SW480 (cell line): ENCODE measurements at regions not wholly inside any gene's neighbourhood (a gene's known extent, or its start where the extent isn't known, plus 50 kb on each side); places are given as distances from the start of the nearest gene placed in this dataset.
"Not testable (repeated sequence)": the region's sequence is repeated elsewhere in the genome, so short reads cannot be mapped to it uniquely, and the experiment has no call there.

Experiments used
- DNase-seq: peaks from one replicate; pipeline ENCODE4 v3.0.0-alpha.2; 2016; ENCODE audit warnings: low spot score

DNA sequence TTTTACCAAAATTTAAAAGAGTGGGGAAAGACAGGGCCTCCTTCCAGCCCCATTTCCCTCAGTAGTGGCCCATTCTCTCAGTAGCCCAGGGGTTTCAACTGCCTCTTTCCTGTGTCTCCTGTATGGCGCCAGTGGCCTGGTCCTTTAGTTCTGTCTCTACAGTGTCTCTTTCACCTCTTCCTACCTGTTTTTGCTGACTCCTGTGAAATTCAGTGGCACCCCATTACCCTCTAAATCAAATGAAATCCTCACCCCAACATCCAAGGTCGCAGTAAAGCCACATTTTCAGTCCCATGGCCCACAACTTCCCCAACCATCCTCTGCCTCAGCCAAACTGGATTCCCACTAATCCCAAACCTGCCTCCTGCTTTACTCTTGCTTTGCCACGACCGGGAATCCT, 200.7 kb downstream of the IPMK start:
- DNase-seq, result no peak

DNA sequence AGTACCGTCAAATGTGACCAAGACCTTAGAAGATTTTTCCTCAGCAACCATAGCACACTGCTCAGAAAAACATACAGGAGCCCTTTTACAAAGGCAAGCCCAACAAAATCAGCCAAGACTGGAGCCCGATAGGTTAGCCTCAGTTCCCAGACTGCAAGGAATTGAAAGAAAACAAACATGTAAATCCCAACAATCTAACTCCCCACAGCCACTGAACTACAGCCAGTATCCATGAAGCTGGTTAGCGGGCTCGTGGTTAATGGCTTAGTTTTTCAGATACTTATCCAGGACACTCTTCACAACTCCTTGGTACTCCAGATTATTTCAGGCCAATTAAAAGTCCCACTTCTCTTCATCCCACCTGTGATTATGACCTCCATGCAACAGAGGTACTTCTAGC, 201.6 kb downstream of the IPMK start:
- DNase-seq, result no peak

DNA sequence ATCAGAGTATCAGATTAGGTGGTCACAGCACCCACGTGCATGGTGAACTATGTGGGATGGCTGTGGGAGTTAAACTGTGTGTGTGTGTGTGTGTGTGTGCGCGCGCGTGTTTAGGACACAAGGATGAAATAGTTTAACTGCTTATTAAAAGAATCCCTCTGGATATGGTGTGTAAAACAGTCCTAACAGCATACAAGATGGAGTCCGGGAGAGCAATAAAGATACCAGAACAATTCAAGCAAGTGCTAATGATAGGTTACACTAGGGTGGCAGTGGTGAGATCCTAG, 202.2 kb downstream of the IPMK start:
- no peak for DNase-seq

DNA sequence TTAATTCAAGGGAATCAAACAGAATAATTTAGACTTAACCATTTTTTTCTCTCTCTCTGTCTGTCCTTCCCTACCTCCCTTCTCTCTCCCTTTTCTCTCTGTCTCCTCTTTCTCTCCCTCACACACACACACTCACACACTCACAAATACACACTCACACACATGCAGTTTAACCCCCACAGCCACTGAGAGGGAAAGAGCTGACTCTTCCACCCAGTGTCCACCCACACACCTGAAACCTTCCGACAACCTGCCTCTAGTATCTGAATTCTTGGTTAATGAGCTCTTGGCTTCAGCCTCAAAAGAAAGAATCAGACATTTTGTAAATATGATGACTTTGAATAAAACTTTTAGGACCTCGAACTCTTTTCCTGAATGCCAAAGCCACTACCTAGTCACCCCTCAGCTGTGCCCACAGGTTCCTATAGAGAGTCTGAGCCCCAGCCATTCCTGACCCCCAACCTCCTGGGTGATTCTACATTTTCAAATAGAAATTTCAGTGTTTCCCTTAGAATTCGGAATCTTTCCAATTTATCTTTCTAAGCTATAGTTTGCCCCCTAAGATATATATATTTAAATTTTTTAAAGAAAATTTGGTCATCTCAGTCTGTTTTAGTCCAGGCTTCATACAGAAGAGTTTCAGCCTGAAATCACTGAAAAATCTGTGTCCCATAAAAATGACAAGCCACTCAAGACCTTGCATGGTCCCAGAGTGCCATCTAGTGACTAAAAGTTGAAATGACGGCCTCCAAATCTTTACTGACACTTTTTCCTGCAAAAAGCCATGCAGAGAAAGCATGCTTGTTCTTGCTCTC, 202.8 kb downstream of the IPMK start:
- peak; percentile 27 for DNase-seq

DNA sequence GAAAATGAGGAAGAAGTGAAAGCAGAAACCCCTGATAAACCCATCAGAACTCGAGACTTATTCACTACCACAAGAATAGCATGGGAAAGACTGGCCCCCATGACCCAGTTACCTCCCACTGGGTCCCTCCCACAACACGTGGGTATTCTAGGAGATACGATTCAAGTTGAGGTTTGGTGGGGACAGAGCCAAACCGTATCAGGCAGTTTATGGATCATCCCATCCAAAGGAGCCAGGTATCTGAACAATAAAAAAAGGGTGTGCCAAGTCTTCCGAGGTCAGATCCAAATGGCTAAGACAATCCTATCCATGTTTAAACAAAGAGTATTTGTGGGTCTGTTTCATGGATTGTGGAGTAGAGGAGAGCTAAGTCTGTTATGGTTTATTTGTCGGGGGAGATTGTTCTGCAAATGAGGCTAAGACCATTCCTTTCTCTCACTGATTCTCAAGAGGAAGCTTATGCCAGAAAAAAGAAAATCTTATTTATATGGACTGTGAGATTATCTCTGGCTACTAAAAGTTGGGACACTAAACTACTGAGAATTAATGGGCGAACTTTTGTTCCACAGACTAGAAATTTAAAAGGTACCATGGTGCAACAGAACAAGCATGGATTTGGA, 203.7 kb downstream of the IPMK start:
- DNase-seq, result no peak

DNA sequence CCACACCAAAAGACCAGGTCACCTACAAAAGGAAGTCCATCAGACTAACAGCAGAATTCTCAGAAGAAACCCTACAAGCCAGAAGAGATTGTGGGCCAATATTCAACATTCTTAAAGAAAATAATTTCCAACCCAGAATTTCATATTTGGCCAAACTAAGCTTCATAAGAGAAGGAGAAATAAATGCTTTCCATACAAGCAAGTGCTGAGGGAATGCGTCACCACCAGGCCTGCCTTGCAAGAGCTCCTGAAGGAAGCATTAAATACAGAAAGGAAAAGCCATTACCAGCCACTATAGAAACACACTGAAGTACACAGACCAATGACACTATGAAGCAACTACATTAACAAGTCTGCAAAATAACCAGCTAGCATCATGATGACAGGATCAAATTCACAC, 209.0 kb downstream of the IPMK start:
- DNase-seq, result not testable (repeated sequence)

DNA sequence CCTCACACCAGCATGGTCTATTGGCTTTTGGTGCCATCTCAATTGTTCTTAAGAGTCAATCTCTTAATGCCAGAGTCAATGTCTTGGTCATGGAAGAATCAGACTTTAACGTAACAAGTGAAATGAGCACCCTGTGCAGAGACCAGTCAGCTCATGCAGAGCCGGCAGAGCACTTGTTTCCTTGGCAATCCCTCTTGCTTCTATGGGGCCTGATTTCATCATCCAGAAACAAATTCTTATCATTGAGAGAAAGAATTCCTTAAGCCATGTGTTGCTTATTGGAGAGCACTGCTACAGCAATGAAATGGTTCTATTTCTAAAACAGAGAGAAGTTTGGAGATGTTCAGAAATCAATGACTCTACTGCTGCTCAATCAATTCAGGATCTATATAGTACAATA, 212.8 kb downstream of the IPMK start:
- DNase-seq, result no peak

DNA sequence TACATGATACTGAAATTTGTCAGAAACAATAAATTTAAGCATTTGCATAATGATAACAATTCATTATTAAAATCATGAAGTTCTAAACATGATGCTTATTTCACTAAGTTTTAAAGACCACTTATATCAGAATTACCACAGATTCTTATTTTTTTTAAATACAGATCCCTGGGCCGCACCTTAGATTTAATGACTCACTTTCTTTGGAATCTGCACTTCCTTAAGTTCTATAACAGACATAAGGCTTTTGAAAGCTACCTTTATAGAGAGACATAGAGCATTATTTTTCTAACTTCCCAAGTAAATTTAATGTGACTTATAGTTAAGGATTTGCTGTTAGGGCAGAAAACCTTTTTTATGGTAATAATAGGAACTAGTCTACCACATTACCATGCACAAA, 214.9 kb downstream of the IPMK start:
- DNase-seq, result no peak

DNA sequence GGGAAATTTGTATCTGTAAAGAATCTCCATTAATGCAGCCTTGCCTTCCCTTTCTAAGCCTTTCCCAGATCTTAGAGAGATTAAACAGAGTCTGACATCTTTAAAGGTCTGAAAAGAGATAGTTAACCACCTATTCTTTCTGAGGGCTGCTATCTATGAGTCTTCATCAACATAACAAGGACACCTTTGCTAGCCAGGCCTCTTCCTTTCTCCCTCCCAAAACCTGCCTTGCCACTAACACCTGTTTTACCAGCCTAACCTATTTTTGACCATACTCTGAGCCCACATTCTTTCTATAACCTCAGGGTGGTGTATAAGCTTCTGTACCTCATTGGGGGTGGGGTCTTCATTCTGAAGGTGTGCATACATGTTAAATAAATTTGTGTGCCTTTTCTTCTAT, 217.1 kb downstream of the IPMK start:
- DNase-seq, result no peak

DNA sequence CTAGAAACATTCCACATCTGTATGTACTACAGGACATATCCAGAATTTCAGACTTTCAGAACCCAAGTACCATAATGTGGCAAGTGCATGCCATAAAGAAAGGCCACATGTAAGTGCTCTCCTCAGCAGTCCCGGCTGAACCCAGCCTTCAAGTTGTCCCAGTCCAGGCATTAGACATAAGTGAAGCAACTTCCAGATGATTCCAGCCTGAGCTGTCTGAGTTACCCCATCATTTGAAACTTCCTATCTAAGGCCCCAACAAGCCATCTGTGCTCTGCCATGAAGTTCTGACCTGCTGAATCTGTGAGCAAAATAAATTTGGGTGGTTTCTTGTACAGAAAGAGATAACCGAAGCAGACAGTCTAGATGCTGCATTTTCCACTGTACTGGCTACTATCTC, 218.8 kb downstream of the IPMK start:
- DNase-seq, result no peak

DNA sequence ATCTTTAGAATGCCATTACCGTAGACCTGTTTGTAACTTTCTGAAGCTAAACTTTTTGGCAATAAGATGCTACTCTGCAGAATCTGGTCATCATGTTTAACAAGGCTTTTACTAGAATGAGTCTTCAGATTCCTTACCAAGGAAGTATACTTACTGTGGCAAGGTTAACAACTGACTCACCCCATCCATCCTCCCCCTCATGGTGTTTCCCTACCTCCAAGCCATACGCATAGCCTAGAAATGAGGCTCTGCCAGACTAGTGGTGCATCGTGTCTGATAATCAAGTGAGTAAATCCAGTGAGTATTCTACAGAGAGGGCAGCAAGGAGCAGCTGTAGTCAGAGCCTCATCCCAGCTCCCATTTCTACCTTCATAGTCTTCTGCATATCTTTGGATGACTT, 223.6 kb downstream of the IPMK start:
- DNase-seq, result no peak

DNA sequence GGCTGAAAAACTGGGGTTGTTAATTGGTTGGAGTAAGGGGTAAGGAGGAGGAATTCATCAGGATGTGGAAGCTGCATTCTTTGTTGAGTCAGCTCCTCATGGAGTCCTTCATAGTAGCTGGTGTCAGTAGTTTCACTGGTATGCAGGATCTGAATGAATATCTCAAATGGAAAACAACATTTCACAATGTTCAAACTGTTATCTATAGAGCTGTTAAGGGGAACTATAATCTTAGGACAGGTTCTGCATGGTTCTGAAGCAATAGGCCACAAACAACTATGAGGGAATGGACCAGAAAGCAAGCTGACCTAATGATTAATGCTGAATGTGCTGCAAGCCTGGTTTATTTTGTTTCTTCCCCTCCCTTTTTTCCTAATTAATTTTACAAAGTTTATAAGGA, 225.8 kb downstream of the IPMK start:
- DNase-seq, result no peak

DNA sequence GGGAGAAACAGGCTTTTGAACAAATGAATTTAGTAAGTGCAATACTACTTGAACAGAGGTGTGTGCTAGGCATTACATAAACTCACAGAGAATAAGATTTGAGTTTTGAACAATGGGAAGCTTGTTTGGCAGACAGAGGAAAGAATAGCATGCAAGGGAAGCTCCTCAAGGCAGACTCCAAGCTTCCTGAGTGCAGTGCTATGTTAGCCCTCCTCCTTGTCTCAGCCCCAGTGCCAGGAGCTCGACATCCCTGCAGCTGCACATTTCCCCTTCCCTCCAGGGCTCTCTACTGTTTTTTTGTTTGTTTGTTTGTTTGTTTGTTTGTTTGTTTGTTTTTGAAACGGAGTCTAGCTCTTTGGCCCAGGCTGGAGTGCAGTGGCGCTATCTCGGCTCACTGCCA, 237.5 kb downstream of the IPMK start:
- DNase-seq, result no peak

DNA sequence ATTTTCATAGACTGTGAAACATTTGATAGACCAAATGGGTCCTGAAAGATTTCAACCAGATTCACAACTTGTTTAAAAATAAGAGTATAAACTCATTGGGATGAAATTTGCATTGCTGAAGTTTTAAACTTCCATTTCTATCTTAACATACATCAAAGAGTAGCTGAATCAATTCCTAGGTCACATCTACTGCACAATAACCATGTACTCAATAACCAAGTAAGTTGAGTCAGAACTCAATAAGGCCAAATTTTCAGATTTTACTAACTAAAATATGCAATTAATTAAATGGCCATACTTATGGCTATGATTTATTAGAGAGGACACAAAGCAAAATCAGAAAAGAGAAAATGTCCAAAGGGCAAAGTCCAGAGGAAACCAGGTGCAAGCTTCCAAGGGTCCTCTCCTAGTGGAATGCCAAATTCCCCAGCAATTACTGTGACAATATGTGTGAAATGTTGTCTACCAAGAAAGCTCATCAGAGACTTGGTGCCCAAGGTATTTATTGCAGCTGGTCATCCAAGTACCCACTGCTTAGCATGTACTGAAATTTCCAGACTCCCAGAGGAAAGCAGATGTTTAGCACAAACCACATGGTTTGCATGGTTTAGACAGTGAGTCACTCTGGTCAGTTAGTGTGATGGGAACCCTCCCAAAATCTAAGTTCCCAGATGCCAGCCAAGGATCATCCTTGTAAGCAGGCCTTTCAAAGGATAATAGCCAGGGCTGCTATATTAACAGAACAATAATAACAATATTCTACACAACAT, 238.9 kb downstream of the IPMK start:
- DNase-seq, result peak; percentile 17

DNA sequence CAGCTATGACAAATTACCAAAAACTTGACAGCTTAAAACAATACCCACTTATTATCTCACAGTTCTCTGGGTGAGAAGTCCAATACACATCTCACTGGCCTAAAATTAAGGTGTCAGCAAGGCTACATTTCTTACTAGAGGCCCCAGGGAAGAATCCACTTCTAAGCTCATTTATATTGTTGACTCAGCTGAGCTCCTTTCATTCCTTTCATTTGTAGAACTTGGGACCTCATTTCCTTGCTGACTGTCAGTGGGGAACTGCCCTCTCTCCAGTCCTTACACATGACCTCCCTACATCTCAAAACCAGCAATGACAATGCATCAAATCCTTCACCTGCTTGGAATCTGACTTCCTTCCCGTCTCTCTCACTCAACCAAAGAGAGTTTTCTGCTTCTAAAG, 240.3 kb downstream of the IPMK start:
- no peak for DNase-seq

DNA sequence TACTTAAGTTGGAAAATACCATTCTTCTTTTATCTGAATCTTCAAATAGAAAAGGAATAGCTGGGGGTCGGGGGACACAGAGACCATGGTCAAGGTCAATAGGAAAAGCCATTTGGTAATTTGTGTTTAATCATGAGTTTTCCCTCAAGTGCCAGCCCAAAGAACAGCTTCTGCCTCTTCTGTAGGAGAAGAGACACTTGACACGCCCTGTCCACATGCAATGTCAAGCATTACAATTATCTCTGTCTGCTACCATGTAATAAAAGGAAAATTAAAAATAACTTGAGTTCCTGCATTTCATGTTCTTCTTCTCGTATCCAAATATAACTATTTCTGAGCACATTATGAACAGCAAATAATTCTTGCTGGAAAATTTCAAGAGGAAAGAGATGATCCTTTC, 241.7 kb downstream of the IPMK start:
- no peak for DNase-seq

DNA sequence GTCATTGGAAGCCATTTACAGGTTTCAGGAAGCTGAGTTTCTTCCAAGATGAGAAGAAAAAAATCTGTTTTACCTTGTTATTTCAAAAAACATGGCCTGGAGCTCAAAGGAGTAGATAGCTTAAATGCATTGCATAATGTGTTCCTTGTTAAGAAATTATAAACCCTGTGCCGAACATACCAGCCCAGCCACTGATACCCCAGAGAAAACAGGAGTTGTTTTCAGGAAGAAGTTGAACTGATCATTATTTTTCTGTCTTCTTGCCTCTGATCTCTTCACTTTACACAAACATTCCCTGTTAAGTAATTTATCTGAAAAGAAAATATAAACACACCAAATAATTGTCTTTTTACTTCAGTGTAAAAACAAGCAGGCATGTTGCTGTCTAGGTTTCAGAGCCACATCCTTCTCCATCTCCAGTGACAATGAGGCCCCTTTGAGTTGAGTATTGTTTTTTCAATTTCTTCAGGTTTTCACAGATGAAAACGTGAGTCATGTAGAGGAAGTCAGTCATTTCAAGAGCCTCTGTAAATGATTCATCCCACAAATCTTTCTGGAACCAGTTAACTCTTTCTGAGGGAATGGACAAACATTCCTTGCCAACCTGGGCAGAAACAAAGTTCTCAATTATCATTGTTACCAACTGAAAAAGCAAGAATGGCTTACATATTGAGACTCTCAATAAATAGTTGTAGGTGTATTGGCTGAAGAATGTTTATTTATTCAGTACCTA, 244.2 kb downstream of the IPMK start:
- DNase-seq, result peak; percentile 30

DNA sequence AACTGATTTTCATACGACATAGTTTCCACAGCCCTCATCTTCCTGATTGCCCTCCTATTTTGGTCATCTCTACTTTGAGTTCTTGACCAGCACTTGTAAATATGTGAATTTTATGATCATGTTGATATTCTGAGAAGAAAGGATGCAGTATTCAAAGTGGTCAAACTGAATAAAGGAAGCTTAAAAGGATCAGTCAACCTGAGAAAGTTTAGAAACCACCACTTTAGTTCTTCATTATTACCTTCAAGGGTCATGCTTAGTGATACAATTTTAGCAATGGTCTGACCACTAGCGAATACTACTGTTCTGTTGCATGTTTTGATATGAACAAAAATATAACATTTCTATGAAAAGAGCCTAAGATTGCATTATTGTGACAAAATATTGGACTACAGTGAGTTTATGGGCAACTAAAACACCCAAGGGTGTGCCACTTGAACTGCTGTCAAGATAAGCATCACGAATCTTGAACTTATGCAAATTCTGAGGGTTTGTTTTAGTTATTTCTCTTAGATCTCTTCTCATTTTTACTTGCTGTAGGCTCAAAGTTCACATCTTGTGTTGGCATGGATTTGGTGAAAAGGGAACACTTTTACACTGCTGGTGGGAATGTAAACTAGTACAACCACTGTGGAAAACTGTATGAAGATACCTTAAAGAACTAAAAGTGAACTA, 247.7 kb downstream of the IPMK start:
- no peak for DNase-seq

DNA sequence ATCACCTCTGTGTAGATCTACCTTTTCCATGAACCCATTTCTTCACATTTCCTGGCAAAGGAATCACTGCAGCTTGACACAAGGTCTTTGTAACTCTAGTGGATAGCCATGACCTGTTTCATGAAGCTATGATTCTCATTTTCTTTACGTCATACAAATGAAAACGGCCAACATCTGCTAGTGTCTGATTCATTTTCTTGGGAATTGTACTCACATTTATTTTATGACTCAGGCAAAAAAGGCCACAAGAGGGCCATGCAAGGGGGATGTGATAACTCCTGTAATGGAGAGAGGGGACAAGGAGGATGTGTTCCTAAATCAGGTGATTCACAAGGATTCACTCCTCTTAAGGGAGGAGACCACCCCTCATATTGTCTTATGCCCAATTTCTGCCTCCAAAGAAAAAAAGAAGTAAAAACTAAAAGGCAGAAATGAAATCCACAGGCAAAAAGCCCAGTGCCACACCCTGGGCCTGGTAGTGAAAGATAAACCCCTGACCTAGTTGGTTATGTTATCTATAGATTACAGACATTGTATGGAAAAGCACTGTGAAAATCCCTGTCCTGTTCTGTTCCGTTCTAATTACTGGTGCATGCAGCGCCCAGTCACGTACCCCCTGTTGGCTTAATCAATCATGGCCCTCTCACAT, 249.9 kb downstream of the IPMK start:
- no peak for DNase-seq

DNA sequence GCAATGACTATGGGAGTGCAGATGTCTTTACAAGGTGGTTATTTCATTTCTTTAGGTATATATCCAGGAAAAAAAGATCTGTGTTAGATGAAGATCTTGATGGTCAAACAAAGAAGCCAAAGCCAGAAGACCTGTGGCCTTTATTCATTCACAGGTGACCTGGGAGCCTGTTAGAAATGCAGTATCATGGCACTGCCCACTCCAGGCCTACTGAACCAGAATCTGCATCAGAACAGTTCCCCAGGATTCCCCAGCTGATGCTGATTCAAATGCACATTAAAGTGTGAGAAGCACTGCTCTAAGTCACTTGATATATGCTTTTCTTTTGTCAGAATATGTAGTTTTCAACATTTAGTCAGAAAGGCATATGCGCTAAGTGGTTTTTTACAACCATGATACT, 251.1 kb downstream of the IPMK start:
- DNase-seq, result no peak

DNA sequence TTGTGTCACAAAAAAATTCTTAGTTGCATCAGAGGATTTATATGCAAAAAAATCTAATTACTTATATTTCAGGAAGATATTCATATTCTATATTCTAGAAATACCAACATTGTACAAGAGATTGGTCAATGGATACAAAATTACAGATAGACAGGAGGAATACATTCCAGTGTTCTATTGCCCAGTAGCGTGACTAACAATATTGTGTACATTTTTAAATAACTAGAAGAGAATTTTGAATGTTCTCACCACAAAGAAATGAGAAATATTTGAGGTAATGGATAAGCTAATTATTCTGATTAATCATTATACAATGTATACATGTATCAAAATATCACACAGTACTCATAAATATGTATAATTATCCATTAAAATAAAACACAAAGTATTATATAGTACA, 253.3 kb downstream of the IPMK start:
- no peak for DNase-seq

DNA sequence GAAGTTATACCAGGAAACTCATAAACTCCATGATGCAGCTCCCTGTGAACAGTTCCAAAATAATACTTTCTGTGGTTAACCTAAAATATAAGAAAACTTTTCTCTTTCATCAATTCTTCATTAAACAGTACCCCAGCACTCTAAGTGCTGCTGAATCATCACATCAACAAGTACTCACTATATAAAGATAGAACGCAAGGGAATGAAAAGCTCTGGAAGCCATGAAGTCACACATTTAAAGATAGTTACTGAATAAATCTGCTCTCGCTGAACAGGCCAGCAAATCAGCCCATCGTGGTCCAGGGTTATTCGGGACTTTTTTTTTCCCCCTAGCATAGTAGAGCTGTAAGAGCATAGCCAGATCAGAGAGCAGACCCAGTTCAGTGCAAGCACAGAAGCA, 254.3 kb downstream of the IPMK start:
- DNase-seq, result no peak
